Pancreas (tissue), 10 donors: ENCODE measurements at regions not wholly inside any gene's neighbourhood (a gene's known extent, or its start where the extent isn't known, plus 50 kb on each side); places are given as distances from the start of the nearest gene placed in this dataset.

Source experiments
- ATAC-seq, 4 donors: fragments of 200-7000 bp; cut with Tn5 transposase; one replicate each; pipeline versions ENCODE4 v1.8.0 to v1.9.1; 2020; ENCODE audit warnings: mild to moderate bottlenecking in 4 of 4, moderate library complexity in 4 of 4
- DNase-seq, 6 donors: peaks; one replicate each; pipeline ENCODE4 v3.0.0-alpha.2; 2020
- FAIRE-seq: peaks from 2 replicates; lab custom pipeline; 2012; peaks lifted over from hg19 to GRCh38; lab: Jason Lieb, UNC
- H3K27ac ChIP-seq, 4 donors: fragments of 200-600 bp; sonication (generic); 1 replicate in 3 of 4; 2 replicates in 1 of 4; pipeline versions ENCODE4 v1.5.0 to v1.8.0; 2020
- H3K27me3 ChIP-seq, 4 donors: fragments of 200-600 bp; one replicate each; pipeline ENCODE4 v1.8.0; 2021
- H3K36me3 ChIP-seq, 3 donors: fragments of 200-600 bp; sonication (generic) in 1 of 3; one replicate each; pipeline versions ENCODE4 v1.5.0 to v1.8.0; 2020 to 2021
- H3K4me1 ChIP-seq, 3 donors: fragments of 200-600 bp; one replicate each; pipeline ENCODE4 v1.8.0; 2021
- H3K4me3 ChIP-seq, 4 donors: fragments of 200-600 bp; sonication (generic) in 2 of 4; one replicate each; pipeline versions ENCODE4 v1.5.0 to v1.8.0; 2020 to 2021
- H3K9me3 ChIP-seq, 4 donors: fragments of 200-600 bp; one replicate each; pipeline ENCODE4 v1.8.0; 2021
- WGBS, 2 donors: extraction: QIAGEN DNeasy Blood & Tissue Kit; methylation state at CpG; one replicate each; pipeline ENCODE4 v1.1.7; 2013; 5-methylcytosine and 5-hydroxymethylcytosine counted together
- intact Hi-C, 3 donors: fragments of 100-400 bp; cut with DNase I; formaldehyde crosslinking; loops; one replicate each; pipeline versions ENCODE4 v1.11.1 to v1.14.2; 2022
- TF ChIP-seq, protein P1 (sequence below), 4 donors: fragments of 200-600 bp; sonication (generic) in 3 of 4; IDR thresholded peaks; one replicate each; pipeline versions ENCODE4 v1.5.0 to v1.8.0; 2021; ENCODE audit warnings: antibody characterized with exemption in 4 of 4
- donor health status: healthy with polysubstance abuse.
- donor health status: DM: no; HTN: no; CAD: no; lungs with moderate emphysema.
- donor health status: DM: no; HTN: no; CAD: no.
- donor health status: control.
- donor health status: control.
- donor health status: Bipolar disorder and iron deficiency.
- donor health status: DM: yes; HTN: yes; CAD: no.
- donor health status: DM: no; HTN: no; CAD: no.
- donor health status: DM: no; HTN: no; CAD: no.
- donor health status: DM: yes; HTN: yes; CAD: no.

DNA sequence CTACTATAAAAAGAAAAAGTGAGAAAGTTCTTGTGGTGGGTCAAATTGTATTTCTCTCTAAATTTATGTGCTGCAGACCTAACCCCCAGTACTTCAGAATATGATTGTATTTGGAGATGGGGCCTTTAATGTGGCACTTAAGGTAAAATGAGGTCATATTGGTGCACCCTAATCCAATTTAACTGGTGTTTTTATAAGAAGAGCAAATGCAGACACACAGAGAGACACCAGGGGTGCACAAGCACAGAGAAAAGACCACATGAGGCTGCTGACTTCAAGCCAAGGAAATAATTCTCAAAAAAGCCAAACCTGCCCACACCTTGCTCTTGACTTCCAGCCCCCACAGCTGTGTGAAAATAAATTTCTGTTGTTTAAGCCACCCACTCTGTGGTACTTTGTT lies 80.2 kb upstream of the HTR4 start:
- Histone ChIP-seq H3K27me3 (no peaks in the 10 kb centered on the region), H3K9me3 (no peaks in the 10 kb centered on the region), H3K36me3 (no peaks in the 10 kb centered on the region), H3K4me1 (peaks cover 0 to 9% (median 2%) of the 10 kb centered on the region in 3 donors), H3K4me3 (no peak overlapping the region), H3K27ac (no peak overlapping the region)
- ATAC-seq (no peak), DNase-seq (no peak), FAIRE-seq (no peak)
- TF ChIP-seq, protein P1, sequence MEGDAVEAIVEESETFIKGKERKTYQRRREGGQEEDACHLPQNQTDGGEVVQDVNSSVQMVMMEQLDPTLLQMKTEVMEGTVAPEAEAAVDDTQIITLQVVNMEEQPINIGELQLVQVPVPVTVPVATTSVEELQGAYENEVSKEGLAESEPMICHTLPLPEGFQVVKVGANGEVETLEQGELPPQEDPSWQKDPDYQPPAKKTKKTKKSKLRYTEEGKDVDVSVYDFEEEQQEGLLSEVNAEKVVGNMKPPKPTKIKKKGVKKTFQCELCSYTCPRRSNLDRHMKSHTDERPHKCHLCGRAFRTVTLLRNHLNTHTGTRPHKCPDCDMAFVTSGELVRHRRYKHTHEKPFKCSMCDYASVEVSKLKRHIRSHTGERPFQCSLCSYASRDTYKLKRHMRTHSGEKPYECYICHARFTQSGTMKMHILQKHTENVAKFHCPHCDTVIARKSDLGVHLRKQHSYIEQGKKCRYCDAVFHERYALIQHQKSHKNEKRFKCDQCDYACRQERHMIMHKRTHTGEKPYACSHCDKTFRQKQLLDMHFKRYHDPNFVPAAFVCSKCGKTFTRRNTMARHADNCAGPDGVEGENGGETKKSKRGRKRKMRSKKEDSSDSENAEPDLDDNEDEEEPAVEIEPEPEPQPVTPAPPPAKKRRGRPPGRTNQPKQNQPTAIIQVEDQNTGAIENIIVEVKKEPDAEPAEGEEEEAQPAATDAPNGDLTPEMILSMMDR (IDR thresholded peaks at IDR 0.05), result no peak
- intact Hi-C loops, result loop anchor here in 2 of 3 donors (10.0 kb wide), 3 partner anchors 300 to 560 kb away; no protein-coding TSS in a partner anchor

DNA sequence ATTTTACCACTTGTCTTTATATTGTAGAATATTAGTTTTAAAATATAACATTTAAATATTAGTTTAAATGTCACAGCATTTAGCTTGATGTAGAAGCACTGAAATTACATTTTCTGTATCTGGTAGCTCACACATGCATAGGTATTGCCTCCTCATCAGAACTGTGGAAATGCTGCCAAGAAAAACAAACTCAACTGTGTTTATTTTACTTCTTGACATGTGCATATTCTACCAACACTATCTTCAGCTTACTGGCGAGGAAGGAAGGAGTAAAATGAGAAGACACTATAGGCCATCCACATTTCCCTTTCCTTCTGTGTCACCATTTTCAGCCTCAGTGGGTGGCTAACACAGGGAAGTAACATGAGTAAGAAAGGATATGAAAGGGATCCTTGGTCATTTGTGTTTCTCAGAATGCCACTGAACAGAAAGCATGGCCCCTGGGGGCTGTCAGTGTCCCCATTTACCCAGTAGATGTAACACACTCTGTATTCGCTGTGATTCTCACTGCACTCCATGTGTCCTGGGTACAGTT lies 81.0 kb upstream of the HTR4 start:
- WGBS, 2 donors, result 55 to 61% methylated on average over 2 of the region's 2 CpGs
- Histone ChIP-seq H3K4me1 (peaks cover 0 to 16% (median 7%) of the 10 kb centered on the region in 3 donors), H3K27ac (no peak overlapping the region), H3K9me3 (no peaks in the 10 kb centered on the region), H3K4me3 (no peak overlapping the region), H3K36me3 (no peaks in the 10 kb centered on the region), H3K27me3 (no peaks in the 10 kb centered on the region)
- intact Hi-C loops, result loop anchor here in 2 of 3 donors (5.0 to 10.0 kb wide), 4 partner anchors 292 to 561 kb away; no protein-coding TSS in a partner anchor
- FAIRE-seq, result no peak
- ATAC-seq, result no peak
- no peak for DNase-seq
- TF ChIP-seq, protein P1 (IDR thresholded peaks at IDR 0.05), result no peak

DNA sequence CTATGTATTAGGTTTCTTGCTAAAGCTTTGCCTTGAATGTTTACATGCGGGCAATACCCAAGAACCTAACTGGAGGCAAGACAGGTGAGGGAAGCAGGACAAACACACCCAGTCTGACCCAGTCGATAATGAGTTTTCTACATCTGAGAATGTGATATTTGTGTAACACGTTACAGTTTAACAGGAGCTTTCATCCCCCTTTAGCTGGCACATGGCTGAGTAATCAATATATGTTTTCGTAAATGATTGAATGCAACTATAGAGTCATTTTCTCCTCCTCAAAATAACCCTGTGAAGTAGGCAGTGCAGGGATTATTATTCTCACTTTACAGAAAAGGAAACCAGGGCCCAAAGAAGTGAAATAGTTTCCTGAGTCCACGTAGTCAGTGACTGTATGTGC lies 84.7 kb upstream of the HTR4 start:
- WGBS, 2 donors, result 32 to 40% methylated on average over 5 of the region's 5 CpGs

DNA sequence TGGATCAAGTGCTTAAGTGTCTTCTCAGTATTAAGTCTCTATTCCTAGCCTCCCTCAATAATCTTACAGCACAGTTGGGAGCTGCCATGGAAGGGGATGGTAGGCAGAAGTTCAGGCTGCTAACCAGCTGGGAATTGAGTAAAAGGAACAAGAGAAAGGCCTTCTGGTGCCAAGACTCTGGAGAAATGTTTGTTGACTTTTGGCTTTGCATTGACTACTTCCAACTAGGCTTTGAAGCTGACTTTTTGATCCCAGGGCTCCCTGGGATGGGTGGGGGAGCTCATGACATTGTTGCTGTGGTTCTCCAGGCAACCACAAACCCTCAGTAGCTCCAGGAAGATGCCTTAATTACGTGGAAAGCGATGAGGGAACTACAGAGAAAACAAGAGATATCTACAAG lies 85.2 kb upstream of the HTR4 start:
- TF ChIP-seq, protein P1 (IDR thresholded peaks at IDR 0.05), result no peak
- ATAC-seq (peak; percentile 21 to 67 (median 46)), DNase-seq (no peak), FAIRE-seq (no peak)
- 55 to 58% methylated on average over 2 of the region's 2 CpGs for WGBS, 2 donors
- H3K4me1 ChIP-seq, result peaks cover 0 to 16% (median 7%) of the 10 kb centered on the region in 3 donors
- H3K9me3 ChIP-seq, result no peaks in the 10 kb centered on the region
- intact Hi-C loops, result loop anchor here in 2 of 3 donors (5.0 to 10.0 kb wide), 4 partner anchors 288 to 565 kb away; no protein-coding TSS in a partner anchor
- H3K27me3 ChIP-seq, result no peaks in the 10 kb centered on the region
- H3K36me3 ChIP-seq, result no peaks in the 10 kb centered on the region
- H3K27ac ChIP-seq, result peak overlapping the region in 2 of 4 donors; percentile 44 to 69
- H3K4me3 ChIP-seq, result no peak overlapping the region

More for the DNA sequence above, 84.7 kb upstream of the HTR4 start:
- Histone ChIP-seq H3K4me1 (peaks cover 0 to 16% (median 7%) of the 10 kb centered on the region in 3 donors), H3K4me3 (no peak overlapping the region), H3K27me3 (no peaks in the 10 kb centered on the region), H3K27ac (peak overlapping the region in 2 of 4 donors; percentile 44 to 69), H3K9me3 (no peaks in the 10 kb centered on the region), H3K36me3 (no peaks in the 10 kb centered on the region)
- TF ChIP-seq, protein P1 (IDR thresholded peaks at IDR 0.05), result no peak
- intact Hi-C loops, result loop anchor here in 2 of 3 donors (5.0 to 10.0 kb wide), 4 partner anchors 288 to 564 kb away; no protein-coding TSS in a partner anchor
- ATAC-seq (peak; percentile 15 to 62 (median 43)), FAIRE-seq (no peak), DNase-seq (no peak)
